IMR-90 (cell line): ENCODE measurements at regions not wholly inside any gene's neighbourhood (a gene's known extent, or its start where the extent isn't known, plus 50 kb on each side); places are given as distances from the start of the nearest gene placed in this dataset.
A peak's percentile ranks its signal among the peaks of the same experiment; 100 is the strongest.

Experiments
- ATAC-seq: fragments of 200-7000 bp; cut with Tn5 transposase; 2 replicates; pipeline ENCODE4 v1.9.1; 2020; ENCODE audit warnings: low read depth, mild to moderate bottlenecking, moderate library complexity
- BruUV-seq: library from RNA; stranded (reverse); fragments of 400-500 nt; replicated peaks from 2 replicates; lab custom pipeline; 2021; lab: Mats Ljungman, UMichigan
- CTCF ChIA-PET: fragments of 300-600 bp; formaldehyde crosslinking; extraction: SDS; loops from one replicate; lab custom pipeline; 2021; ENCODE audit warnings: antibody characterized with exemption; lab: Yijun Ruan, JAX
- POLR2A ChIA-PET: fragments of 300-600 bp; sonication (Branson Sonifier 250); formaldehyde crosslinking; loops from one replicate; lab custom pipeline; 2022; ENCODE audit warnings: antibody characterized with exemption; ENCODE audit not compliant: unreplicated experiment; lab: Charles Lee
- DNase-seq: peaks from one replicate; pipeline ENCODE4 v3.0.0; 2013
- H2AFZ ChIP-seq: replicated peaks from 2 replicates; pipeline ENCODE3; 2013; ENCODE audit warnings: low read length, mild to moderate bottlenecking; ENCODE audit not compliant: poor library complexity
- H2AK5ac ChIP-seq: 2 replicates; pipeline ENCODE4 v1.6.1; 2013; ENCODE audit warnings: low read depth, low read length, inconsistent platforms
- H2AK9ac ChIP-seq: replicated peaks from 2 replicates; pipeline ENCODE3; 2013; ENCODE audit warnings: mild to moderate bottlenecking, low read depth, low read length, moderate library complexity; ENCODE audit not compliant: poor library complexity
- H2BK120ac ChIP-seq: 2 replicates; pipeline ENCODE4 v1.6.1; 2013; ENCODE audit warnings: low read depth, low read length, inconsistent platforms
- H2BK15ac ChIP-seq: 3 replicates; pipeline ENCODE4 v1.6.1; 2013; ENCODE audit warnings: low read depth, low read length, inconsistent platforms
- H2BK20ac ChIP-seq: 2 replicates; pipeline ENCODE4 v1.6.1; 2013; ENCODE audit warnings: low read depth, mild to moderate bottlenecking, inconsistent platforms, low read length, moderate library complexity
- H2BK5ac ChIP-seq: 2 replicates; pipeline ENCODE4 v1.6.1; 2013; ENCODE audit warnings: mild to moderate bottlenecking, low read depth, low read length, inconsistent platforms; ENCODE audit not compliant: poor library complexity, severe bottlenecking
- H3K14ac ChIP-seq: replicated peaks from 2 replicates; pipeline ENCODE4 v1.6.1; 2013; ENCODE audit warnings: low read depth, low read length, inconsistent platforms
- H3K18ac ChIP-seq: 2 replicates; pipeline ENCODE4 v1.6.1; 2013; ENCODE audit warnings: low read depth, low read length, control low read depth
- H3K23ac ChIP-seq: 2 replicates; pipeline ENCODE4 v1.6.1; 2013; ENCODE audit warnings: low read depth, low read length, inconsistent platforms
- H3K27ac ChIP-seq: 2 replicates; pipeline ENCODE4 v1.5.1; 2013; ENCODE audit warnings: mild to moderate bottlenecking, control low read depth, low read length; ENCODE audit not compliant: insufficient read depth
- H3K27me3 ChIP-seq: 2 replicates; pipeline ENCODE4 v1.6.1; 2013; ENCODE audit warnings: low read length; ENCODE audit not compliant: control insufficient read depth, insufficient read depth
- H3K36me3 ChIP-seq: 2 replicates; pipeline ENCODE4 v1.6.1; 2013; ENCODE audit warnings: low read length, mixed read lengths; ENCODE audit not compliant: control insufficient read depth, insufficient read depth
- H3K4ac ChIP-seq: 2 replicates; pipeline ENCODE4 v1.6.1; 2013; ENCODE audit warnings: low read depth, low read length, inconsistent platforms
- H3K4me1 ChIP-seq: 2 replicates; pipeline ENCODE4 v1.6.1; 2013; ENCODE audit warnings: low read length, mixed read lengths; ENCODE audit not compliant: control insufficient read depth, insufficient read depth
- H3K4me2 ChIP-seq: 2 replicates; pipeline ENCODE4 v1.6.1; 2013; ENCODE audit warnings: low read depth, mild to moderate bottlenecking, control low read depth, low read length, moderate library complexity
- H3K4me3 ChIP-seq: 2 replicates; pipeline ENCODE4 v1.5.1; 2013; ENCODE audit warnings: low read depth, mild to moderate bottlenecking, control low read depth, low read length, moderate library complexity; ENCODE audit not compliant: insufficient read depth
- H3K56ac ChIP-seq: 2 replicates; pipeline ENCODE4 v1.6.1; 2013; ENCODE audit warnings: low read length, inconsistent platforms; ENCODE audit not compliant: insufficient read depth; ENCODE audit errors: extremely low read depth
- H3K79me1 ChIP-seq, 2 experiments: 2 replicates each; pipeline ENCODE4 v1.6.1; 2013; ENCODE audit warnings: low read length in 2 of 2, inconsistent platforms in 1 of 2, low read depth in 1 of 2
- H3K9ac ChIP-seq: 2 replicates; pipeline ENCODE4 v1.6.1; 2013; ENCODE audit warnings: low read depth, low read length, control low read depth
- H3K9me1 ChIP-seq: 2 replicates; pipeline ENCODE4 v1.6.1; 2013; ENCODE audit warnings: low read length, inconsistent platforms; ENCODE audit not compliant: insufficient read depth
- H3K9me3 ChIP-seq: 2 replicates; pipeline ENCODE4 v1.6.1; 2013; ENCODE audit warnings: low read length; ENCODE audit not compliant: control insufficient read depth, insufficient read depth
- H4K20me1 ChIP-seq: 2 replicates; pipeline ENCODE4 v1.6.1; 2013; ENCODE audit warnings: low read length, inconsistent platforms; ENCODE audit not compliant: insufficient read depth
- H4K5ac ChIP-seq: 2 replicates; pipeline ENCODE4 v1.6.1; 2013; ENCODE audit warnings: mild to moderate bottlenecking, low read depth, low read length, control low read depth
- H4K8ac ChIP-seq, 2 experiments: 2 replicates each; pipeline ENCODE4 v1.6.1; 2013; ENCODE audit warnings: low read depth in 2 of 2, low read length in 2 of 2, control low read depth in 1 of 2, inconsistent platforms in 1 of 2
- H4K91ac ChIP-seq: 2 replicates; pipeline ENCODE4 v1.6.1; 2013; ENCODE audit warnings: low read depth, low read length, inconsistent platforms; ENCODE audit not compliant: insufficient read depth
- MAFK ChIP-seq: IDR thresholded peaks from 2 replicates; pipeline ENCODE4 v1.6.1; 2012; ENCODE audit warnings: low read depth, low read length, improper control_type of control experiment
- RFX5 ChIP-seq: IDR thresholded peaks from 2 replicates; pipeline ENCODE4 v1.8.0; 2012; ENCODE audit warnings: low read depth, mild to moderate bottlenecking, low read length, moderate library complexity
- WGBS, 2 experiments: methylation state at CpG; one replicate each; pipeline versions ENCODE4 v1.1.5 to v1.1.7; 2013; ENCODE audit warnings: missing lambda C conversion rate in 2 of 2; ENCODE audit not compliant: insufficient read length in 1 of 2; ENCODE audit errors: extremely low coverage in 2 of 2; 5-methylcytosine and 5-hydroxymethylcytosine counted together
- dilution Hi-C: fragments of 300-500 bp; cut with HindIII; formaldehyde crosslinking; loops from one replicate; pipeline ENCODE4 v1.14.3; 2018; ENCODE audit warnings: low sequenced_read_pairs; ENCODE audit not compliant: unreplicated experiment
- in situ Hi-C: fragments of 300-500 bp; cut with MboI; formaldehyde crosslinking; loops from 3 replicates; pipeline ENCODE4 v1.14.3; 2019; ENCODE audit warnings: low sequenced_read_pairs, inconsistent platforms, mixed read lengths
- intact Hi-C: fragments of 100-400 bp; cut with micrococcal nuclease; formaldehyde crosslinking; loops from 2 replicates; pipeline ENCODE4 v1.10.0; 2022
- TF ChIP-seq, protein P1 (sequence below): fragments of 150-350 bp; IDR thresholded peaks from 2 replicates; pipeline ENCODE4 v1.6.1; 2016; ENCODE audit warnings: low read depth, mild to moderate bottlenecking, low read length, moderate library complexity, borderline replicate concordance

DNA sequence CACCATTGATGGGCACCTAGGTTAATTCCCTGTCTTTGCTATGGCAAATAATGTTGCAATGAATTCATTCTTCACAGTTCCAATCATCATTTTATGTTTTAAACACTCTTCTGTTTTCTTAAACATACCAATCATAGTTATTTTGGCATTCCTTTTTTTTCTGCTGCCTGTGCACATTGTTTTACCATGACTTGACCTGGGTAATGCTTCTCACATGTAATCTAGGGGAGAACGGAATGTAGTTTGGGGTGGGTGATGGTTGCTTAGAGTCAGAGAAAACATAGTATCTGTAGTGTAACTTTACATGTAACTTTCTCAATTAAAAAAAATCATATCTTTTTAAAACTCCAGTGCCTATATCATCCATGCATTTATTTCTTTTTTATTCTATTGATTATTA lies 1945.3 kb upstream of the RAG2 start:
- H4K20me1 ChIP-seq, result no peaks in the 10 kb centered on the region
- no peak overlapping the region for H3K18ac ChIP-seq
- H4K5ac ChIP-seq, result no peak overlapping the region
- H4K91ac ChIP-seq, result no peak overlapping the region
- no peak overlapping the region for H3K56ac ChIP-seq
- H3K9ac ChIP-seq, result no peak overlapping the region
- H3K4ac ChIP-seq, result no peak overlapping the region
- no peaks in the 10 kb centered on the region for H3K36me3 ChIP-seq
- H2AK5ac ChIP-seq, result no peak overlapping the region
- no TSS peak for BruUV-seq
- H2BK5ac ChIP-seq, result no peak overlapping the region
- H2BK120ac ChIP-seq, result no peak overlapping the region
- DNase-seq (peak; percentile 41), ATAC-seq (peak; percentile 77)
- in situ Hi-C loops, result no loop called here
- H3K27ac ChIP-seq, result no peak overlapping the region
- no peaks in the 10 kb centered on the region for H3K4me1 ChIP-seq
- H2AFZ ChIP-seq, result no peak overlapping the region
- no peak overlapping the region for H2BK20ac ChIP-seq
- peak; percentile 76 for TF ChIP-seq MAFK
- TF ChIP-seq RFX5, result no peak
- TF ChIP-seq, protein P1, sequence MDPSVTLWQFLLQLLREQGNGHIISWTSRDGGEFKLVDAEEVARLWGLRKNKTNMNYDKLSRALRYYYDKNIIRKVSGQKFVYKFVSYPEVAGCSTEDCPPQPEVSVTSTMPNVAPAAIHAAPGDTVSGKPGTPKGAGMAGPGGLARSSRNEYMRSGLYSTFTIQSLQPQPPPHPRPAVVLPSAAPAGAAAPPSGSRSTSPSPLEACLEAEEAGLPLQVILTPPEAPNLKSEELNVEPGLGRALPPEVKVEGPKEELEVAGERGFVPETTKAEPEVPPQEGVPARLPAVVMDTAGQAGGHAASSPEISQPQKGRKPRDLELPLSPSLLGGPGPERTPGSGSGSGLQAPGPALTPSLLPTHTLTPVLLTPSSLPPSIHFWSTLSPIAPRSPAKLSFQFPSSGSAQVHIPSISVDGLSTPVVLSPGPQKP, result no peak
- no peaks in the 10 kb centered on the region for H3K79me1 ChIP-seq
- no peak overlapping the region for H3K4me2 ChIP-seq
- H3K14ac ChIP-seq, result no peak overlapping the region
- H3K23ac ChIP-seq, result no peak overlapping the region
- ChIA-PET CTCF (no interaction called here), POLR2A (no interaction called here)
- WGBS, 2 experiments, result no CpG with 5 or more reads among the region's 1 CpG
- intact Hi-C loops, result no loop called here
- no peaks in the 10 kb centered on the region for H3K9me1 ChIP-seq
- H3K9me3 ChIP-seq, result 0 out of 2 replicates have a peak, but pooled peaks cover under 1% of the 10 kb centered on the region
- H3K4me3 ChIP-seq, result no peak overlapping the region
- no peaks in the 10 kb centered on the region for H3K27me3 ChIP-seq
- no peak overlapping the region for H2AK9ac ChIP-seq
- H2BK15ac ChIP-seq, result no peak overlapping the region
- dilution Hi-C loops, result no loop called here
- no peak overlapping the region for H4K8ac ChIP-seq
